ENCODE measurements at regions not wholly inside any gene's neighbourhood (a gene's known extent, or its start where the extent isn't known, plus 50 kb on each side); places are given as distances from the start of the nearest gene placed in this dataset.

GRCh38 chr20:11712639-11713160 lies 205.0 kb upstream of the BTBD3 start:
- no peak for DNase-seq

GRCh38 chr20:11714886-11715285 lies 202.8 kb upstream of the BTBD3 start:
- DNase-seq = no peak

GRCh38 chr20:11716239-11716944 lies 201.3 kb upstream of the BTBD3 start:
- DNase-seq = no peak

GRCh38 chr20:11716945-11717248 lies 200.8 kb upstream of the BTBD3 start:
- no peak for DNase-seq

GRCh38 chr20:11717562-11717961 lies 200.1 kb upstream of the BTBD3 start:
- no peak for DNase-seq

GRCh38 chr20:11718474-11719094 lies 199.1 kb upstream of the BTBD3 start:
- DNase-seq = no peak

GRCh38 chr20:11719153-11719552 lies 198.5 kb upstream of the BTBD3 start:
- DNase-seq = no peak

- no peak for DNase-seq
Measured at GRCh38 chr20:11721411-11721810, 196.3 kb upstream of the BTBD3 start.

- no peak for DNase-seq
Measured at GRCh38 chr20:11724097-11724496, 193.6 kb upstream of the BTBD3 start.

- no peak for DNase-seq
Measured at GRCh38 chr20:11726026-11726425, 191.7 kb upstream of the BTBD3 start.

GRCh38 chr20:11727708-11728107 lies 190.0 kb upstream of the BTBD3 start:
- no peak for DNase-seq

GRCh38 chr20:11728937-11729336 lies 188.8 kb upstream of the BTBD3 start:
- no peak for DNase-seq

GRCh38 chr20:11729806-11730205 lies 187.9 kb upstream of the BTBD3 start:
- DNase-seq = no peak

- no peak for DNase-seq
Measured at GRCh38 chr20:11734431-11734830, 183.3 kb upstream of the BTBD3 start.

GRCh38 chr20:11738852-11739251 lies 178.8 kb upstream of the BTBD3 start:
- DNase-seq = no peak

- DNase-seq = no peak
Measured at GRCh38 chr20:11740975-11741374, 176.7 kb upstream of the BTBD3 start.

GRCh38 chr20:11745145-11745544 lies 172.5 kb upstream of the BTBD3 start:
- no peak for DNase-seq

GRCh38 chr20:11748436-11748835 lies 169.3 kb upstream of the BTBD3 start:
- no peak for DNase-seq

GRCh38 chr20:11752336-11752735 lies 165.4 kb upstream of the BTBD3 start:
- no peak for DNase-seq

GRCh38 chr20:11753155-11753554 lies 164.5 kb upstream of the BTBD3 start:
- no peak for DNase-seq

GRCh38 chr20:11754451-11754850 lies 163.2 kb upstream of the BTBD3 start:
- no peak for DNase-seq

- DNase-seq = no peak
Measured at GRCh38 chr20:11755071-11755841, 162.4 kb upstream of the BTBD3 start.

- no peak for DNase-seq
Measured at GRCh38 chr20:11761497-11761896, 156.2 kb upstream of the BTBD3 start.

GRCh38 chr20:11766961-11767360 lies 150.7 kb upstream of the BTBD3 start:
- DNase-seq = no peak

All from stimulated activated CD4-positive, alpha-beta T cell treated with anti-CD3 and anti-CD28 coated beads, Interleukin-4, amount 100 ng/mL, for 1 hour (primary cell).